ENCODE measurements at regions not wholly inside any gene's neighbourhood (a gene's known extent, or its start where the extent isn't known, plus 50 kb on each side); places are given as distances from the start of the nearest gene placed in this dataset.

- DNase-seq (ENCODE audit: low spot score in 2 of 2) (no peak), ATAC-seq (no peak)
- no peaks in the 10 kb centered on the region for H3K36me3 Mint-ChIP-seq
- no peaks in the 10 kb centered on the region for H3K9me3 Mint-ChIP-seq
- no peak overlapping the region for H3K27ac Mint-ChIP-seq
These were observed 2677.7 kb downstream of the ARAP2 start for GRCh38 chr4:33566649-33567048.

GRCh38 chr4:33577791-33578190 is 2666.5 kb downstream of the ARAP2 start:
- Mint-ChIP-seq H3K9me3 (peaks cover 13 to 24% of the 10 kb centered on the region in 2 donors), H3K36me3 (no peaks in the 10 kb centered on the region), H3K27ac (no peak overlapping the region)
- ATAC-seq (no peak), DNase-seq (ENCODE audit: low spot score in 2 of 2) (no peak)

GRCh38 chr4:33579951-33580350 is 2664.4 kb downstream of the ARAP2 start:
- DNase-seq (ENCODE audit: low spot score in 2 of 2) = no peak

GRCh38 chr4:33592701-33593100 is 2651.6 kb downstream of the ARAP2 start:
- Mint-ChIP-seq H3K9me3 (peaks cover 29 to 36% of the 10 kb centered on the region in 2 donors), H3K36me3 (peaks cover 16% of the 10 kb centered on the region in 2 donors), H3K27ac (no peak overlapping the region)
- ATAC-seq (no peak), DNase-seq (ENCODE audit: low spot score in 2 of 2) (no peak)

More at GRCh38 chr4:33579951-33580350, 2664.4 kb downstream of the ARAP2 start:
- no peak overlapping the region for H3K27ac Mint-ChIP-seq
- H3K36me3 Mint-ChIP-seq = no peaks in the 10 kb centered on the region
- ATAC-seq = no peak
- H3K9me3 Mint-ChIP-seq = peaks cover 8 to 24% of the 10 kb centered on the region in 2 donors

- DNase-seq (ENCODE audit: low spot score in 2 of 2) (no peak), ATAC-seq (no peak)
- Mint-ChIP-seq H3K27ac (no peak overlapping the region), H3K9me3 (peaks cover 23 to 31% of the 10 kb centered on the region in 2 donors), H3K36me3 (peaks cover 0 to 9% of the 10 kb centered on the region in 2 donors)
These were observed 2637.4 kb downstream of the ARAP2 start for GRCh38 chr4:33606951-33607350.

GRCh38 chr4:33616121-33616520 is 2628.2 kb downstream of the ARAP2 start:
- Mint-ChIP-seq H3K9me3 (peaks cover 6 to 8% of the 10 kb centered on the region in 2 donors), H3K36me3 (peaks cover 0 to 8% of the 10 kb centered on the region in 2 donors), H3K27ac (no peak overlapping the region)
- DNase-seq (ENCODE audit: low spot score in 2 of 2) = no peak
- ATAC-seq = no peak

- Mint-ChIP-seq H3K9me3 (peaks cover 17 to 32% of the 10 kb centered on the region in 2 donors), H3K36me3 (peaks cover 0 to 4% of the 10 kb centered on the region in 2 donors), H3K27ac (no peak overlapping the region)
- ATAC-seq = no peak
- DNase-seq (ENCODE audit: low spot score in 2 of 2) = no peak
These were observed 2618.6 kb downstream of the ARAP2 start for GRCh38 chr4:33625748-33626147.

GRCh38 chr4:33626221-33626620 is 2618.1 kb downstream of the ARAP2 start:
- peaks cover 0 to 4% of the 10 kb centered on the region in 2 donors for H3K36me3 Mint-ChIP-seq
- H3K9me3 Mint-ChIP-seq = peaks cover 17 to 32% of the 10 kb centered on the region in 2 donors
- no peak for ATAC-seq

GRCh38 chr4:33628296-33628695 is 2616.0 kb downstream of the ARAP2 start:
- DNase-seq (ENCODE audit: low spot score in 2 of 2) = no peak
- no peak for ATAC-seq
- peaks cover 0 to 6% of the 10 kb centered on the region in 2 donors for H3K36me3 Mint-ChIP-seq
- H3K27ac Mint-ChIP-seq = no peak overlapping the region
- H3K9me3 Mint-ChIP-seq = peaks cover 20 to 34% of the 10 kb centered on the region in 2 donors

More at GRCh38 chr4:33626221-33626620, 2618.1 kb downstream of the ARAP2 start:
- H3K27ac Mint-ChIP-seq = no peak overlapping the region
- no peak for DNase-seq (ENCODE audit: low spot score in 2 of 2)

- no peak for ATAC-seq
- DNase-seq (ENCODE audit: low spot score in 2 of 2) = no peak
- H3K27ac Mint-ChIP-seq = no peak overlapping the region
- peaks cover 21 to 37% of the 10 kb centered on the region in 2 donors for H3K9me3 Mint-ChIP-seq
- H3K36me3 Mint-ChIP-seq = peaks cover 0 to 7% of the 10 kb centered on the region in 2 donors
These were observed 2595.3 kb downstream of the ARAP2 start for GRCh38 chr4:33649015-33649414.

- DNase-seq (ENCODE audit: low spot score in 2 of 2) (no peak), ATAC-seq (no peak)
These were observed 2594.8 kb downstream of the ARAP2 start for GRCh38 chr4:33649471-33649870.

GRCh38 chr4:33650036-33650435 is 2594.3 kb downstream of the ARAP2 start:
- Mint-ChIP-seq H3K27ac (no peak overlapping the region), H3K36me3 (peaks cover 0 to 7% of the 10 kb centered on the region in 2 donors), H3K9me3 (peaks cover 21 to 37% of the 10 kb centered on the region in 2 donors)
- no peak for ATAC-seq
- DNase-seq (ENCODE audit: low spot score in 2 of 2) = no peak

More at GRCh38 chr4:33649471-33649870, 2594.8 kb downstream of the ARAP2 start:
- H3K9me3 Mint-ChIP-seq = peaks cover 21 to 37% of the 10 kb centered on the region in 2 donors
- peaks cover 0 to 7% of the 10 kb centered on the region in 2 donors for H3K36me3 Mint-ChIP-seq
- H3K27ac Mint-ChIP-seq = no peak overlapping the region

- Mint-ChIP-seq H3K9me3 (peaks cover 11 to 17% of the 10 kb centered on the region in 2 donors), H3K27ac (no peak overlapping the region), H3K36me3 (peaks cover 0 to 5% of the 10 kb centered on the region in 2 donors)
- no peak for ATAC-seq
- no peak for DNase-seq (ENCODE audit: low spot score in 2 of 2)
These were observed 2585.3 kb downstream of the ARAP2 start for GRCh38 chr4:33658971-33659370.

- Mint-ChIP-seq H3K9me3 (peaks cover 27 to 36% of the 10 kb centered on the region in 2 donors), H3K36me3 (peaks cover 11 to 19% of the 10 kb centered on the region in 2 donors), H3K27ac (no peak overlapping the region)
- no peak for DNase-seq (ENCODE audit: low spot score in 2 of 2)
- ATAC-seq = no peak
These were observed 2582.7 kb downstream of the ARAP2 start for GRCh38 chr4:33661636-33662035.

GRCh38 chr4:33685939-33686338 is 2558.4 kb downstream of the ARAP2 start:
- ATAC-seq (no peak), DNase-seq (ENCODE audit: low spot score in 2 of 2) (no peak)
- no peak overlapping the region for H3K27ac Mint-ChIP-seq
- H3K36me3 Mint-ChIP-seq = no peaks in the 10 kb centered on the region
- peaks cover 11 to 22% of the 10 kb centered on the region in 2 donors for H3K9me3 Mint-ChIP-seq

GRCh38 chr4:33696041-33696440 is 2548.3 kb downstream of the ARAP2 start:
- DNase-seq (ENCODE audit: low spot score in 2 of 2) (no peak), ATAC-seq (no peak)
- peaks cover 4 to 13% of the 10 kb centered on the region in 2 donors for H3K9me3 Mint-ChIP-seq
- no peaks in the 10 kb centered on the region for H3K36me3 Mint-ChIP-seq
- no peak overlapping the region for H3K27ac Mint-ChIP-seq

GRCh38 chr4:33696586-33696985 is 2547.7 kb downstream of the ARAP2 start:
- no peak for ATAC-seq
- peaks cover 5 to 15% of the 10 kb centered on the region in 2 donors for H3K9me3 Mint-ChIP-seq
- DNase-seq (ENCODE audit: low spot score in 2 of 2) = no peak
- no peak overlapping the region for H3K27ac Mint-ChIP-seq
- no peaks in the 10 kb centered on the region for H3K36me3 Mint-ChIP-seq

- Mint-ChIP-seq H3K36me3 (peaks cover 0 to 13% of the 10 kb centered on the region in 2 donors), H3K9me3 (peaks cover 15 to 26% of the 10 kb centered on the region in 2 donors), H3K27ac (no peak overlapping the region)
- ATAC-seq (no peak), DNase-seq (ENCODE audit: low spot score in 2 of 2) (no peak)
These were observed 2535.1 kb downstream of the ARAP2 start for GRCh38 chr4:33709247-33709646.

Measured in activated naive CD4-positive, alpha-beta T cell treated with anti-CD3 and anti-CD28 coated beads, Interleukin-2, amount 50 U/mL, for 72 hours (primary cell).